Astrocyte (in vitro differentiated cells and primary cell): ENCODE measurements at regions not wholly inside any gene's neighbourhood (a gene's known extent, or its start where the extent isn't known, plus 50 kb on each side); places are given as distances from the start of the nearest gene placed in this dataset.

Experiments
- DNase-seq: peaks from one replicate; pipeline ENCODE4 v3.0.0-alpha.2; 2010; ENCODE audit warnings: low read depth
- FAIRE-seq: peaks from 2 replicates; lab custom pipeline; 2011; peaks lifted over from hg19 to GRCh38; lab: Jason Lieb, UNC
- H2AFZ ChIP-seq: 2 replicates; pipeline ENCODE4 v1.6.0; 2012; ENCODE audit warnings: low read depth, low read length, inconsistent platforms
- H3K27ac ChIP-seq: 2 replicates; pipeline ENCODE4 v1.5.1; 2011; ENCODE audit warnings: low read depth, low read length, inconsistent platforms
- H3K27me3 ChIP-seq: 2 replicates; pipeline ENCODE4 v1.6.0; 2011; ENCODE audit warnings: low read length, inconsistent platforms; ENCODE audit not compliant: insufficient read depth
- H3K36me3 ChIP-seq: 2 replicates; pipeline ENCODE4 v1.5.1; 2011; ENCODE audit warnings: low read length, inconsistent platforms; ENCODE audit not compliant: insufficient read depth
- H3K4me1 ChIP-seq: 2 replicates; pipeline ENCODE4 v1.5.1; 2011; ENCODE audit warnings: low read length, inconsistent platforms; ENCODE audit not compliant: insufficient read depth
- H3K4me2 ChIP-seq: 2 replicates; pipeline ENCODE4 v1.6.0; 2012; ENCODE audit warnings: low read length, inconsistent platforms
- H3K4me3 ChIP-seq: 2 replicates; pipeline ENCODE4 v1.5.1; 2011; ENCODE audit warnings: low read depth, mild to moderate bottlenecking, low read length, inconsistent platforms; ENCODE audit not compliant: insufficient read depth
- H3K79me2 ChIP-seq: 2 replicates; pipeline ENCODE4 v1.6.0; 2012; ENCODE audit warnings: mild to moderate bottlenecking, low read length, inconsistent platforms; ENCODE audit not compliant: insufficient read depth
- H3K9ac ChIP-seq: 2 replicates; pipeline ENCODE4 v1.6.0; 2012; ENCODE audit warnings: mild to moderate bottlenecking, low read length, inconsistent platforms
- H3K9me3 ChIP-seq: 2 replicates; pipeline ENCODE4 v1.5.1; 2012; ENCODE audit warnings: low read depth, mild to moderate bottlenecking, low read length, inconsistent platforms; ENCODE audit not compliant: insufficient read depth
- H4K20me1 ChIP-seq: 2 replicates; pipeline ENCODE4 v1.6.0; 2012; ENCODE audit warnings: low read length, inconsistent platforms; ENCODE audit not compliant: insufficient read depth
- H3K27ac Mint-ChIP-seq: one replicate; pipeline ENCODE4 v1.8.0; 2021; ENCODE audit warnings: mild to moderate bottlenecking, mixed read lengths; ENCODE audit not compliant: unreplicated experiment
- H3K27me3 Mint-ChIP-seq: one replicate; pipeline ENCODE4 v1.8.0; 2021; ENCODE audit warnings: low read depth, mixed read lengths; ENCODE audit not compliant: unreplicated experiment
- H3K36me3 Mint-ChIP-seq: one replicate; pipeline ENCODE4 v1.8.0; 2021; ENCODE audit warnings: low read depth, mixed read lengths; ENCODE audit not compliant: unreplicated experiment
- H3K4me1 Mint-ChIP-seq: one replicate; pipeline ENCODE4 v1.8.0; 2021; ENCODE audit warnings: low read depth, mixed read lengths; ENCODE audit not compliant: unreplicated experiment
- H3K4me3 Mint-ChIP-seq: one replicate; pipeline ENCODE4 v1.8.0; 2021; ENCODE audit warnings: mild to moderate bottlenecking, moderate library complexity, mixed read lengths; ENCODE audit not compliant: unreplicated experiment
- H3K9me3 Mint-ChIP-seq: one replicate; pipeline ENCODE4 v1.8.0; 2021; ENCODE audit warnings: mild to moderate bottlenecking, mixed read lengths; ENCODE audit not compliant: unreplicated experiment
- EZH2 ChIP-seq: IDR thresholded peaks from 2 replicates; pipeline ENCODE4 v1.6.1; 2012; ENCODE audit warnings: mild to moderate bottlenecking, low read length, inconsistent platforms; ENCODE audit not compliant: insufficient read depth
- TF ChIP-seq, protein P1 (sequence below): IDR thresholded peaks from 2 replicates; pipeline ENCODE4 v1.5.1; 2011; ENCODE audit warnings: low read depth, mild to moderate bottlenecking, inconsistent platforms, low read length, moderate library complexity; ENCODE audit not compliant: insufficient read depth

DNA sequence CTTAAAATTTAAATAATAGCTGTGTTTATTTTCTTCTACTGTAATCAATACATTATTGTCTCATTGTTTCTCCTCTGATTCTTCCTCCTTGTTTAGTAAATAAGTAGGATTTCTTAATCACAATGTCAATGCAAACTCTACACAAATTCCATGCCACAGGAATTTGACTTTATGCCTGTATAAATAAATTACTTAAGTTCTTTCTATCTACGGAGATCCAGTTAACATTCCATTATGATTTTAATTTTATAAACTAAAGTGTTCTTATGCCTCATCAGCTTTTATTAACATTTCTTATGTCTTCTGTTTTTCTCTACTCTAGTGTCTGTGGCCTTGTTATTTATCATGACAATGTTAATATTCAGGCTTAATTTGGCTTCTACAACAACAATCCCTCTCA is 1169.2 kb downstream of the GRIK2 start:
- Histone ChIP-seq H3K79me2 (no peaks in the 10 kb centered on the region), H2AFZ (no peak overlapping the region), H3K4me1 (no peaks in the 10 kb centered on the region), H3K9me3 (no peaks in the 10 kb centered on the region), H3K4me2 (no peak overlapping the region), H3K27me3 (no peaks in the 10 kb centered on the region), H3K9ac (no peak overlapping the region), H3K36me3 (no peaks in the 10 kb centered on the region), H4K20me1 (no peaks in the 10 kb centered on the region), H3K4me3 (no peak overlapping the region), H3K27ac (no peak overlapping the region)
- FAIRE-seq (no peak), DNase-seq (no peak)
- no peaks in the 10 kb centered on the region for H3K36me3 Mint-ChIP-seq
- no peak overlapping the region for H3K27ac Mint-ChIP-seq
- H3K4me3 Mint-ChIP-seq: no peak overlapping the region
- TF ChIP-seq, protein P1, sequence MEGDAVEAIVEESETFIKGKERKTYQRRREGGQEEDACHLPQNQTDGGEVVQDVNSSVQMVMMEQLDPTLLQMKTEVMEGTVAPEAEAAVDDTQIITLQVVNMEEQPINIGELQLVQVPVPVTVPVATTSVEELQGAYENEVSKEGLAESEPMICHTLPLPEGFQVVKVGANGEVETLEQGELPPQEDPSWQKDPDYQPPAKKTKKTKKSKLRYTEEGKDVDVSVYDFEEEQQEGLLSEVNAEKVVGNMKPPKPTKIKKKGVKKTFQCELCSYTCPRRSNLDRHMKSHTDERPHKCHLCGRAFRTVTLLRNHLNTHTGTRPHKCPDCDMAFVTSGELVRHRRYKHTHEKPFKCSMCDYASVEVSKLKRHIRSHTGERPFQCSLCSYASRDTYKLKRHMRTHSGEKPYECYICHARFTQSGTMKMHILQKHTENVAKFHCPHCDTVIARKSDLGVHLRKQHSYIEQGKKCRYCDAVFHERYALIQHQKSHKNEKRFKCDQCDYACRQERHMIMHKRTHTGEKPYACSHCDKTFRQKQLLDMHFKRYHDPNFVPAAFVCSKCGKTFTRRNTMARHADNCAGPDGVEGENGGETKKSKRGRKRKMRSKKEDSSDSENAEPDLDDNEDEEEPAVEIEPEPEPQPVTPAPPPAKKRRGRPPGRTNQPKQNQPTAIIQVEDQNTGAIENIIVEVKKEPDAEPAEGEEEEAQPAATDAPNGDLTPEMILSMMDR: no peak
- no peak for TF ChIP-seq EZH2
- no peaks in the 10 kb centered on the region for H3K27me3 Mint-ChIP-seq
- no peaks in the 10 kb centered on the region for H3K4me1 Mint-ChIP-seq
- no peaks in the 10 kb centered on the region for H3K9me3 Mint-ChIP-seq

DNA sequence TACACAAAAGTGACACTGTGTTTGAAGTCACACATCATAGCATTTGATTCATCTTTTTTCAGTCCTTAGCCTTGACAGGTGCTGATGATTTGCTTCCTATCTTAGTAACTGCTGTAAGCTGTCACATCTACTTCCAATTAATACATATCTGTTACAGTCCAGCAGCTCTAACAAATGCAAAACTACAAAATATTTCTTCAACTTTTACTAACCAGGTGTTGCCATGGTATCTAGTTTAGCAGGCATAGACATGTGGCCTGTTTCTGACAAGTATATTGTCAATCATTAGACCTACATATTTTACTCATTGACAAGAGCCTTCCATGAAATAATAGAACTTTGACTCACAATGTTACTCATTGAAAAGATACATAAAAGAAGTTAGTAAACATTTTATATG is 1159.7 kb downstream of the GRIK2 start:
- no peaks in the 10 kb centered on the region for H3K9me3 ChIP-seq
- H2AFZ ChIP-seq: no peak overlapping the region
- no peaks in the 10 kb centered on the region for H3K4me1 ChIP-seq
- H3K27ac ChIP-seq: no peak overlapping the region
- no peak overlapping the region for H3K4me2 ChIP-seq
- Mint-ChIP-seq H3K4me3 (no peak overlapping the region), H3K27ac (no peak overlapping the region), H3K9me3 (no peaks in the 10 kb centered on the region), H3K4me1 (no peaks in the 10 kb centered on the region), H3K36me3 (no peaks in the 10 kb centered on the region), H3K27me3 (no peaks in the 10 kb centered on the region)
- no peak overlapping the region for H3K4me3 ChIP-seq
- no peak overlapping the region for H3K9ac ChIP-seq
- H4K20me1 ChIP-seq: no peaks in the 10 kb centered on the region
- H3K79me2 ChIP-seq: no peaks in the 10 kb centered on the region
- FAIRE-seq: no peak
- TF ChIP-seq, protein P1: no peak
- no peak for TF ChIP-seq EZH2
- DNase-seq: no peak
- H3K27me3 ChIP-seq: no peaks in the 10 kb centered on the region
- no peaks in the 10 kb centered on the region for H3K36me3 ChIP-seq

DNA sequence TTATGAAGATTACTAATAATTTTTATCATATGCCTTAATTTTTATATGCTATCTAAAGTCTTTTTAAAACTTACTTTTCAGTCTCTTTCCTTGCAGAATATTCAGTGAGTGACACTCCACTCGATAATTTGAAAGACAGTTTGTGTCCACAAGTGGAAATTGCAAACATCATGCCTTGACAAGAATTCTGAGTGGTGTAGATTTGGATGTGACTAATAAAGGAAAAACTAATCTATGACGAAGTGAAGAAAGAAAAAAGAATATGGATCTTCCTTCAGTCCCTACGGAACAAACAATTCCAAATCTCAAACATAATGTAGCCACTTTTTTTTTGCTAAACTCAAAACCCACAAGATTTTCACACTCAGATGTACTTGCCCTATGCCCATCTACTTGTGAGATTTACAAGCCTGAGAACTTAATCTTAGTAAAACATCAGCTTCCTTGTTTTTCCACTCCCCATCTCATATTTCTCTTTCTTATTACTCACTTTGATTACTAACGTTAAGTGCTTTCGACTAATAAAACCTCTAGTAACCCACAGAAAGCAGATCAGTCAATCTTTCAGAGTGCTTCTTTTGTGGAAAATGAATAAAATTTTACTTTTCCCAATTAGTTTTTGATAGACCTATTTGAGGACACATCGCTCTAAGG is 1155.8 kb downstream of the GRIK2 start:
- H4K20me1 ChIP-seq: no peaks in the 10 kb centered on the region
- H3K4me1 ChIP-seq: no peaks in the 10 kb centered on the region
- no peaks in the 10 kb centered on the region for H3K79me2 ChIP-seq
- no peaks in the 10 kb centered on the region for H3K36me3 ChIP-seq
- FAIRE-seq (no peak), DNase-seq (no peak)
- H3K9me3 ChIP-seq: no peaks in the 10 kb centered on the region
- H3K27me3 Mint-ChIP-seq: no peaks in the 10 kb centered on the region
- TF ChIP-seq, protein P1: no peak
- TF ChIP-seq EZH2: no peak
- no peak overlapping the region for H3K4me2 ChIP-seq
- no peaks in the 10 kb centered on the region for H3K27me3 ChIP-seq
- no peaks in the 10 kb centered on the region for H3K36me3 Mint-ChIP-seq
- H3K27ac ChIP-seq: no peak overlapping the region
- no peak overlapping the region for H2AFZ ChIP-seq
- no peak overlapping the region for H3K4me3 Mint-ChIP-seq
- H3K9ac ChIP-seq: no peak overlapping the region
- no peak overlapping the region for H3K4me3 ChIP-seq
- no peaks in the 10 kb centered on the region for H3K4me1 Mint-ChIP-seq
- no peak overlapping the region for H3K27ac Mint-ChIP-seq
- no peaks in the 10 kb centered on the region for H3K9me3 Mint-ChIP-seq
